HG03575 (cell line): ENCODE measurements at regions not wholly inside any gene's neighbourhood (a gene's known extent, or its start where the extent isn't known, plus 50 kb on each side); places are given as distances from the start of the nearest gene placed in this dataset.

ENCODE experiments used
- ATAC-seq: cut with Tn5 transposase; IDR thresholded peaks from one replicate; pipeline ENCODE4 v1.9.1; 2021; ENCODE audit not compliant: unreplicated experiment, insufficient number of reproducible peaks, low FRiP score; ENCODE audit errors: extremely low read depth

GRCh38 chr4:45663003-45663402, 460.9 kb downstream of the GABRG1 start:
- ATAC-seq: no peak

- no peak for ATAC-seq
Measured at GRCh38 chr4:45661893-45662292, 462.0 kb downstream of the GABRG1 start.

DNA sequence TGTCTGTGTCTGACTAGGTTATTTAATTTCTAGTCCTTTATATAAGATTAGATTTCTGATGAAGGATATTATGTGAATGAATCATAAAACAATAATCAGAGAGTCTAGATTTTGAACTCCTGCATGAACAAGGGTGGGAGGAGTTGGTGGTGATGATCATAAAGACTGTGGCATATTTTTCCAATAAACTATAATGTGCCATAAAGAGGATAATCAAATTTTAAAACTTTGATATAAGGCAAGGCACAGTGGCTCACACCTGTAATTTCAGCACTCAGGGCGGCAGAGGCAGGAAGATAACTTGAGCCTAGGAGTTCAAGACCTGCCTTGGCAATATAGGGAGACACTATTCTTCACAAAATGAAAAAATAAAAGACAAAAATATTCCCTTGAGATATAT, 473.3 kb downstream of the GABRG1 start:
- ATAC-seq: no peak

DNA sequence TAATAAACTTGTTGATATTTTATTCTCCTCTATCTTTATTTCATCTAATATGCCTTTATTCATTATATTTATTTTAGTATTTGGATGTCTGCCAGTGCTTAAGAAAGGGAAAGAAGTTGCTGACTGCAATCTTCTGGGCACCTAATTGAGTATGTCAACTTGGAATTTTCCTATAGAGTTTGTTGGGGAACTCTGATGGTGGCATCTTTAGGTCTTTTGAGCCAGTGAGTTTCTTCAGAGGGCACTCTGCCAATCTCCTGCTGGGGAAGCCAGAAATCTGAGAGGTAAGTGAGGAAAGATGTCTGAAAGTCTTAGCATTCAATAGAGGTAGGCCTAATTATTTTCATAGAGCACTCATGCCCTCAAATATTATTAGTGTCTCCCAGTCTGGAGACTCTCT, 475.0 kb downstream of the GABRG1 start:
- ATAC-seq: no peak

DNA sequence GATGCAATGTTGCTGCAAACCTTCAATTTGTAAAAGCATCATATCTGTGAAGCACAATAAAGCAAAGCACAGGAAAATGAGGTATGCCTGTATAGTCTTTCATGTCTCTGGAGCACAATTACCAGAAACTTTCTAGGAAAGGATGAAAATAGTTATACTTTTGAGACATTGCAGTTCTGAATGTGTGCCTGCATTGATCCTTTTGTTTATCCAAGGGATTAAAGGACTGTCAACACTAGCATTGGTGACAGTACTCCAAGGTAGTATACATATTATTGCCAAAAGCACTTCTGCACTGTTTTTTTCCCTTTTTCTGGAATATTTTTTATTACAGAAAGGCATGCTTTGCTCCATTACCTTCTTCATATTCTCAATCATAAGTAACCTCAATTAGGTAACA, 476.0 kb downstream of the GABRG1 start:
- ATAC-seq: no peak

- no peak for ATAC-seq
Measured at GRCh38 chr4:45646885-45647590, 476.8 kb downstream of the GABRG1 start.

DNA sequence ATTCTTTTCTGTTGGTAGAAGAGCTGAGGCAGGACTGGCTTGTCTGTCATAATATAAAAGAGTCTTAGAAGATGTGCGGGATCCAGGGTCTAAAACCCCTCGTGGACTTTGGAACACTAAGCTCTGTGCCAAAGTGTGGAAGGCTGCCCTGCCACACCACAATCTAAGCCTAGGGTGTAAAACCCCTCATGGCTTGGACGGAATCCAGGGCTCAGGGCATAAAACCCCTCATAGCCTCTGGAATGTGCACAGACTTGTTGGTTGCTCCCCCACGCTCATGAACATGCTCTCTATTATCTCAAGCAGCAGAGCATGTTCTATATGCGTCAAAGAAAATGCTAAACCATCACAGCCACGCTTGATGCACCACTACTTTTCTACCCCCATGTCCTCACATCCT, 483.6 kb downstream of the GABRG1 start:
- ATAC-seq: no peak

- ATAC-seq: no peak
Measured at GRCh38 chr4:45638641-45639040, 485.2 kb downstream of the GABRG1 start.

- no peak for ATAC-seq
Measured at GRCh38 chr4:45636175-45636574, 487.7 kb downstream of the GABRG1 start.

DNA sequence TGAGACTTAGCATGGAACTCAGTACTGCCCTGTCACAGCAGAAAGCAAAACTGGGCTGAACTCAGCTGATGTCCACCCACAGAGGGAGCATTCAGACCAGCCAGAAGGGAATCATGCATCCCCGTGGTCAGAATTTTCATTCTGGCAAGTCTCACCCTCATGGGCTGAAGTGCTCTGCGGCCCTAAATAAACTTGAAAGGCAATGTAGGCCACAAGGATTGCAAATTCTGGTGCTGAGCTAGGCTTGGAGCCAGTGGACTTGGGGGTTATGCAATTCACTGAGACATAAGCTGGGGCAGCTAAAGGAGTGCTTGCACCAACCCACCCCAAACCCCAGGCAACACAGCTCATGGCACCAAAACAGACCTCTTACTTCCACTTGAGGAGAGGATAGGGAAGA, 494.1 kb downstream of the GABRG1 start:
- no peak for ATAC-seq

- ATAC-seq: no peak
Measured at GRCh38 chr4:45621971-45622370, 501.9 kb downstream of the GABRG1 start.

GRCh38 chr4:45620808-45621207, 503.0 kb downstream of the GABRG1 start:
- no peak for ATAC-seq

GRCh38 chr4:45596379-45597101, 527.3 kb downstream of the GABRG1 start:
- no peak for ATAC-seq

DNA sequence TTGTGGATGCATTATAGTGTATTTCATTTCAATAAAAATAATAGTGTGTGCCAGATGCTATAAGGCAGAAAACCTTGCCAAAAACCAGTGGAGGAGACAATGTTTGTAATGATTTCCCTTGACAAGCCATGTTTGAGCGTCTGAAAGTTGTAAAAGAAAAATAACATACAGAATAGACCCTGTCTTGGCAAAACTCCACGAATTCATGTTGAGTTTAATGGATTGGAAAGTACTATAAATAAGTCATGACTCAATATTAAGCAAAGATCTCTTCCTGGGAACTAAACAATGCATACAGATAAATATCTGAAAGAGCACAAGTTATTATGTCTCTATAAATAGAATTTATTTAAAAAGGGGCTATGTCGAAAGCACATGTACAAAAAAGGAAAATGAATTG, 543.5 kb downstream of the GABRG1 start:
- ATAC-seq: no peak

DNA sequence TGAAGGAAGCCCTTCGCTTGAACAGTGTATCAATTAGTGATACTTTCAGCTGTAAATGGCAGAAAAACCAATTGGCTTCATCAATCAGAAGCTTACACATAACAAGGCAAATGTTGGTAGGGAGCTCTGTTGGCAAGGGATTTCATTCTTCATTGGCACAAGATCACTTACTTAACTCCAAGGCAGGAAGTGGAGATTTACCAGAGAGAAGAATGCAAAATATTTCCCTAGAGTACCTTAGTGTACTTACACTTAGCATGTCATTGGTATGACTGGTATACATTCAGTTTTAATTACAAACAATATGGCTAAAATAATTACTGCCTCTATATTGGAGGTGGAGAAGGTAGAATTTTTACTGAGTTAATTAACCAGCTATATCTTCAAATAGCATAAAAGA, 545.0 kb downstream of the GABRG1 start:
- ATAC-seq: no peak

DNA sequence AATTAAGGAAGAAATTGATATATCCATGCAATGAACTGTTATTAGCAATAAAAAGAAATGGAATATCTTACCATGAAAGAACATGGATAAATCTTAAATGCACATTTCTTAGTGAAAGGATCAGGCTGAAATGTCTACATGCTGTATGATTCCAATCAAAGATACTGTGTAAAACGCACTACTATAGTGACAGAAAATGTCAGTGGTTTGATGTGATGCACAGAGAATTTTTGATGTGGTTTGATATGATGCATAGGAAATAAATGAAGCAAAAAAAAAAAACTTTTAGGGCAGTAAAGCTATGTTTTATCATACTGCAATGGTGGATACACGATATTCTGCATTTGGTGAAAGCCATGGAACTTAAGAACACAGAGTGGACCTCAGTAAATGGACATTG, 547.6 kb downstream of the GABRG1 start:
- ATAC-seq: no peak

GRCh38 chr4:45569619-45570018, 554.2 kb downstream of the GABRG1 start:
- no peak for ATAC-seq

GRCh38 chr4:45568694-45569093, 555.2 kb downstream of the GABRG1 start:
- no peak for ATAC-seq

DNA sequence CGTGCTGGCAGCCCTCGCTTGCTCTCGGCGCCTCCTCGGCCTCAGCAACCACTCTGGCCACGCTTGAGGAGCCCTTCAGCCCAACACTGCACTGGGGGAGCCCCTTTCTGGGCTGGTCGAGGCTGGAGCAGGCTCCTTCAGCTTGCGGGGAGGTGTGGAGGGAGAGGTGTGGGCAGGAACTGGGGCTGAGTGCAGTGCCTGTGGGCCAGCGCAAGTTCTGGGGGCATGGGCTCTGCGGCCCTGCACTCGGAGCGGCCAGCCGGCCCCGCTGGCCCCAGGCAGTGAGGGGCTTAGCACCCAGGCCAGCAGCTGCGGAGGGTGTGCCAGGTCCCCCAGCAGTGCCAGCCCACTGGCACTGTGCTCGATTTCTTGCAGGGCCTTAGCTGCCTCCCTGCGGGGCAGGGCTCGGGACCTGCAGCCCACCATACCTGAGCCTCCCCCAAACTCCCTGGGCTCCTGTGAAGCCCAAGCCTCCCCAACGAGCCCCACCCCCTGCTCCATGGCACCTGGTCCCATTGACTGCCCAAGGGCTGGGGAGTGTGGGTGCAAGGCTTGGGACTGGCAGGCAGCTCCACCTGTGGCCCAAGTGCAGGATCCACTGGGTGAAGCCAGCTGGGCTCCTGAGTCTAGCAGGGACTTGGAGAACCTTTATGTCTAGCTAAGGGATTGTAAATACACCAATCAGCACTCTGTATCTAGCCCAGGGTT, 556.8 kb downstream of the GABRG1 start:
- no peak for ATAC-seq

DNA sequence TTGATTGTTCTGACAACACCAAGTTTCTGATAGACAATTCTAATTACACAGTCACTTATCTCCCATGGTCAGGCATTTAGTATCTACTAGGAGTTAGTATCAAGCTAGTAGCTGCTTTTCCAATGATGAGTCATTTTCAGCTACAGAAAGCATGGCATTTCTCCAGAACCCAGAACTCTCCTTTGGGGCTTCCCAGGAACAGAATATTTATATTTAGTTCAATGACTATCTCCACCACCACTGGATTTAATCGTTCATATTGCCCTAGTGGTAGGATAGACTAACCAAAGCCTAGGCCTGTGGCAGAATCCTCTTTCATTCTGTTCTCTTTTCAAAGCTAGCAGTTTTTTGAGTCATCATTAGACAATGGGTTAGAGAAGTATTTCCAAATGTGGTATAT, 569.4 kb downstream of the GABRG1 start:
- no peak for ATAC-seq
